HG03139 (cell line): ENCODE measurements at regions not wholly inside any gene's neighbourhood (a gene's known extent, or its start where the extent isn't known, plus 50 kb on each side); places are given as distances from the start of the nearest gene placed in this dataset.
A peak's percentile ranks its signal among the peaks of the same experiment; 100 is the strongest.

Experiments
- ATAC-seq: cut with Tn5 transposase; IDR thresholded peaks from one replicate; pipeline ENCODE4 v1.9.1; 2021; ENCODE audit not compliant: unreplicated experiment

- ATAC-seq: no peak
Measured at GRCh38 chr20:17858450-17859001, 110.1 kb downstream of the SNX5 start.

DNA sequence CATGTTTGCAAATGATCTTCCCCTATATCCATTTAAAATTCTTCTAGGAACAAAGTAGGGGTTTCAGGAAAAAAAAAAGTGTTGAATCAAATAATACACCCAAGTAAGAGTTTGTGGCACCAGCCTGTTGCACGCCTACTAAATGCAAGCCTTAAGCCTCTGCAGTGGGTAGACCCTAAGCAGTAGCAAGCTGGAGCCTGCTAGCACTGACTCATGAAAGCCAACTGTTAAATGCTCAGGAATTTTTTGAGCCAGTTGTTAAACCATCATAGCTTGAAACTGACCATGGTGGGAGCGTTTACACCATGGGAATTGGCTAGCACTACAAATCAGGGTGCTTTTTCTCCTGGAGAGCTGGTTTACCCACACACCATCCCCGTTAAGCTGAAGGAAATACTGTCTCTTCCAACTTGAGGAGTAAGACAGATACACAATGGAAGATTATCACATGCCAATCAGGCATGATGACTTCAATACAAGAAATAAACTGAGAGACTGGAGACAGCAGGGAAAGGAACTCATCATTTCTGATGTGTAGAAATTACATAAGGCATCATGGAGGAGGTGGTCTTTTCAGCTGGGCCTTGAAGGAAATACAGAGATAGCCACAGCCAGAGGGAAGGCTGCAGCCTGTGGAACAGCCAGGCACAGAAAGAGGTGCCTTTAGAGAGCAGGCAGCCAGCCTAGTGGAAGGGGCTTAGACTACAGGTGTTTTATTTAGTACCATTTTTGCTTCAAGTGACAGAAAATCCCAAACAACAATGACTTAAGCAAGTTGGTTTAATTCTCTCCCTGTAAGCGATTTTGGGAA is 110.8 kb downstream of the SNX5 start:
- ATAC-seq: no peak

- no peak for ATAC-seq
Measured at GRCh38 chr20:17856837-17857605, 111.6 kb downstream of the SNX5 start.

DNA sequence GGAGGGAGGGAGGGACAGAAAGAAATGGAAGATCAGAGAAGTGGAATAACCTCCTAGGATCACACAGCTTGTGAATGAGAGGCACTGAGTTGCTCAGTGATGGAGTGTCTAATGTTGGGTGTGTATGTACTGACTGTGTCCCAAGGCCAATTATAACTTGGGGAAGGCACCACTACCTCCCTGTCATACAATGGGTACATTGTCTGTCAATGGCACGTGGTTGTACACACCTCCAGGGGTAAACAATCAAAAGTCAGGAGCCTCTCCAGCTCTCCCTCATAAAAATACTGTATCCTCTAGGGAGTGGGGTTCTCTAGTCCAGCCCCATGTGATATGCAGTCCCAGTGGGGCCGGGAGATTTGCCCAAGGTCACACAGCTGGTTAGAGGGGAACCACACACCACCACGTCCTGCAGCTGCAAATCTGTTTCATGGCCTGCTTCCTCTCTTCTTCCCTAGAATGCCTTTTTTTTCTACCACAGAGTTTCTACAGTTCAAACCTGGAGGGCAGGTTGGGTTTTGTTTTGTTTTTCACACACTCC is 112.5 kb downstream of the SNX5 start:
- ATAC-seq: peak; percentile 62

- ATAC-seq: no peak
Measured at GRCh38 chr20:17854307-17854903, 114.2 kb downstream of the SNX5 start.

DNA sequence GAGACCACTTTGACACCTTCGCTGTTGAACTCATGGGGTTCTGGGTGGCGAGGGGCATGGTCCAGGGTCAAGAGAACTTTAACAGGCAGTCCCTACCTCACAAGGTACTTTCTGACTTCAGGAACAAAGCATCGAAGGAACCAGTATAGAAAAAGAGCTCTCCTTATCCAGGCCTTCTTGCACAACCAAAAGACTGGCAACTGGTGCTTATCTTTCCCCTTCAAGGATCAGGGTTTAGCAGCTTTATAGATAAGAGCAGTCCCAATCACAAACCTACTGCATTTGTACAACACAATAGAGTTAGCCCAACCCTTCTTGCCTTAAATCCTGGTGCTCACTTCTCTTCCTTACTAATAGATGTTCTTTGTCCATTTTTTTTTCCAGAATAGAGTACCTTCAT is 116.3 kb downstream of the SNX5 start:
- no peak for ATAC-seq

- no peak for ATAC-seq
Measured at GRCh38 chr20:17850684-17851026, 117.9 kb downstream of the SNX5 start.

GRCh38 chr20:17849901-17850683 is 118.5 kb downstream of the SNX5 start:
- ATAC-seq: no peak

GRCh38 chr20:17849138-17849900 is 119.3 kb downstream of the SNX5 start:
- ATAC-seq: no peak

- no peak for ATAC-seq
Measured at GRCh38 chr20:17848249-17849048, 120.1 kb downstream of the SNX5 start.

DNA sequence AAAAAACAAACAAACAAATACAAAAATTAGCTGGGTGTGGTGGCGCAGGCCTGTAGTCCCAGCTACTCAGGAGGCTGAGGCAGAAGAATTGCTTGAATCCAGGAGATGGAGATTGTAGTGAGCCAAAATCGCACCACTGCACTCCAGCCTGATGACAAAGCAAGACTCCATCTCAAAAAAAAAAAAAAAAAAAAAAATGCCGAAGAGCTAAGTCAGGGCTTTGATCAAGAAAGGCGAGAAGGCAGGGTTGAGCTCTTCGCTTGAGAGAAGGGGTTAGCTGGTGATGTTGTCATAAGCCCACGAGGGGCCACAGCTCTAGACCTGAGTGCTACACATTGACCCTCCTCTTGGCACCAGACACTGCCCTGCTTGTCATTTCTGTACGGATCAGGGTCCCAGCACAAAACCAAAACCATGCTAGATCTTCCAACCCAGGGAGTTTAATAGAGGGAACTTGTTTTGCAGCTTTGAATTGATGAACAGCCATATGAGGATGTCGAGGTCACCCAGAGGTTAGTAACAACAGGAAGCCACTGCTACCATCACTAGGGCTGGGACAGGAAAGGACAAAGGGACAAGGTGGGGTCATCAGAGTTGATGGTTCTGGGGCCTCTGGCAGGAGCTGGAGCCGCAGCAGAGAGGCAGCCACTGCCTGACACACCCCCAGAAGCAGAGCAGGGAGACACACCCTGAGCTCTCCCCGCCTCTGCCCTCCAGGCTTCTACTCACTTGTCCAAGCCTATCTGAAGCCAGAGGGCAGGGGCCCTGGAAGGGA is 122.7 kb downstream of the SNX5 start:
- no peak for ATAC-seq

- ATAC-seq: no peak
Measured at GRCh38 chr20:17844549-17845298, 123.9 kb downstream of the SNX5 start.

DNA sequence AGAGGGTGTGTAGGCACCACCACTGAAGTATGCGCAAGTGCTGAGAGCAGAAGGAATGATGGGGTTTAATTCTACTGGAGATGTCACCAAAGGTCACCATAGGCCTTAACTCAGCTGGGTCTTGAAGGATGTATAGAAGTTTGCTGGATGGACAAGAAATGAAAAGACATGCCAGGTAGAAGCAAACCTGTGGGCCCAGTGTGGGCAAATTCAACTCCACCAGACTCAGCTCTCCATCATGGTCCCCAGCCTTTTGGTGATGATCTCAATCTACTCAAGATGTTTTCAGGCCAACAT is 124.5 kb downstream of the SNX5 start:
- ATAC-seq: no peak

DNA sequence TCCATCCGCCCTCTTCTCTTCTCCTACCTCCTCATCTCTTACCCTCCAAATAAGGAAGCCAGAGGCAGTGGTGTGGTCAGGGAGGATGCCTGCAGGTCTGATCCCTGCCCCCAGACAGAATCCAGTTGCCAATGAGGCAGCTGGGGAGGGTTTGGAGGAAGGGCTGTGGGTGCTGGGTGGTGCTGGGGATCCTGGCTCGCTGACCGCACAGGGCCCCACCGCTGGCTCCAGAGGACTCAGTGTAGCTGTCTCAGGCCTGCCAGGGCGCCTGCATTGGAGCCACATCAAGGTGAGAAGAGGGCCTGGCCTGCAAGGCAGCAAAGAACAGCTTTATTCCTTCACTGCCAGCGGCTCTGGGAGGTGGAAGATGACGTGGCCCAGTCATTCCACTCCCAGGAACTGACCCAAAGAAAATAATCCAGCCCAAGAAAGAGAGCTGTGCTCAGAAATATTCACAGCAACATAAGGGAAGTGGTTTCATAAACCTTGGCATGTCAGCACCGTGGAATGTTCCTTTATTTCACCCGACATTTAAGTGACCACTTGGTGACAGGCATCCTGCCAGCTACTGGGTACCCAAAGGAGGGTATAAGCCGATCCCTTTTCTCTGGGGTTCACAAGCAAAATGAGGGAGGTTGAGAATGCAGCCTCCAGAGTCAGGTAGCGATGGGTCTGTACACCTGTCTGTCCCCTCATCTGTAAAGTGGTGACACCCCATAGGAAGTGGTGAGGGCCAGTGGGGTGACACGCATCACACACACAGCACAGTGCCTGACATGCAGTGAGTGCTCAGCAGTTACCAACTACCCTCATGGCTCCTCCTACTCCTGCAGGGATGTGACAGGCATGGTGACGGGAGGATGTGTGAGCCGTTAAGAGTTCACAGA is 125.1 kb downstream of the SNX5 start:
- ATAC-seq: peak; percentile 54

DNA sequence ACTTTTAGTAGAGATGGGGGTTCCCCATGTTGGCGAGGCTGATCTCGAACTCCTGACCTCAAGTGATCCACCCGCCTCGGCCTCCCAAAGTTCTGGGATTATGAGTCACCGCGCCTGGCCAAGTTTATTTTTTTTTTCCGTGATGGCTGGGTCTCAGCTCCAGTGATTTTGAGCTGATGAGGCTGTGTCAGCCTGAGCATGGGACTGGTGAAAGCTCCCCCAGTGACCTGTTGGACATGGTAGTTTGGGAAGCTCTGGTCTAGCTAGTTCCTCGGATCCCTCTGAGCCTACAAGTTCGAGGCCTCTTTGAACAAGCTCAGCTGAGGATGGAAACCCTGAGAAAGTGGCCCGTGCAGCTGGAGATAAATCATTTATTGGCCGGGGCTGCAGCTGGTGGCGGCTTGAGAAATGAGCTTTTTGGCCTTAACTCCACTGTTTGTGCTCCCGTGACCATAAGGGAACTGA is 126.8 kb downstream of the SNX5 start:
- ATAC-seq: no peak

DNA sequence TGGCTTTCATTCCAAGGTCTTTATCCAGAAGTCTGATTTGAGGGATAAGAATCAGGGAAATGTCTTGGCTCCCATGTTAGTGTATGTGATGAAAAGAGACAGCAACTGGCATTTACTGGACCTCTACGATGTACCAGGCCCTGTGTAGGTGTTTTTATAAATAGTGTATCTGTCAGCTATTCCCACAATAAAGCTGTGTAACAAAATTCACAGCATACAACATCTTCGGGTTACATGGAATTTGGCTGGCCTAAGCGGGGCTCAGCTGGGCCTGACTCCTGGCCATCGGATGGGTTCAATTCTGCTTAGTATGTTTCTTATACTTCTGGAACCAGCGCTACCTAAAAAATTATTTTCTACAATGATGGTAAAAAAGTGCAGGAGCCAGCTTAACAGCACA is 128.2 kb downstream of the SNX5 start:
- no peak for ATAC-seq

- no peak for ATAC-seq
Measured at GRCh38 chr20:17838921-17839320, 129.7 kb downstream of the SNX5 start.
